Ishikawa (cell line): ENCODE measurements at regions not wholly inside any gene's neighbourhood (a gene's known extent, or its start where the extent isn't known, plus 50 kb on each side); places are given as distances from the start of the nearest gene placed in this dataset.

Source experiments
- CREB1 ChIP-seq: IDR thresholded peaks from 2 replicates; pipeline ENCODE4 v1.6.1; 2012; ENCODE audit warnings: low read depth
- EGR1 ChIP-seq: IDR thresholded peaks from 2 replicates; pipeline ENCODE4 v1.6.1; 2012
- RAD21 ChIP-seq: IDR thresholded peaks from 2 replicates; pipeline ENCODE4 v1.6.1; 2012; ENCODE audit warnings: low read depth
- TF ChIP-seq, protein P1 (sequence below): IDR thresholded peaks from 2 replicates; pipeline ENCODE4 v1.6.1; 2012

DNA sequence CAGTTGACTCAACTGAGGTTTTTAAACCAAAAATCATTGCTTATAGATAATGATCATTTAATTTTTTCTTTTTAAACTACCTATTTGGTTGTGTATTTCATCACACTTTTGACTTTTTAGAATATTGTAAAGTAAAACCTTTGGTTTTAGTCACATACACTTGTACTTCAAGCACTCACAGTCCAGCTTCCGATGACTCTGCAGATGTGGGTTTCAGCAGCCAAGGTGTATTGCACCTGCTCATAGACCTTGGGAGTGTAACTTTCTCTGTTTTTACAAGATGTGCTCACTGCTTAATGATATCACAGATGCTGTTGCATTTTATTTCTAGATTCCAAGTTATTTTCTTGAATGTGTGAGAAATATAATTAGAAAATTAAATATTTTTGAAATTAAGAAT, 188.3 kb upstream of the SLC38A2 start:
- TF ChIP-seq, protein P1, sequence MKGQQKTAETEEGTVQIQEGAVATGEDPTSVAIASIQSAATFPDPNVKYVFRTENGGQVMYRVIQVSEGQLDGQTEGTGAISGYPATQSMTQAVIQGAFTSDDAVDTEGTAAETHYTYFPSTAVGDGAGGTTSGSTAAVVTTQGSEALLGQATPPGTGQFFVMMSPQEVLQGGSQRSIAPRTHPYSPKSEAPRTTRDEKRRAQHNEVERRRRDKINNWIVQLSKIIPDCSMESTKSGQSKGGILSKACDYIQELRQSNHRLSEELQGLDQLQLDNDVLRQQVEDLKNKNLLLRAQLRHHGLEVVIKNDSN, result no peak
- TF ChIP-seq RAD21 (no peak), EGR1 (no peak), CREB1 (no peak)
